ENCODE measurements at regions not wholly inside any gene's neighbourhood (a gene's known extent, or its start where the extent isn't known, plus 50 kb on each side); places are given as distances from the start of the nearest gene placed in this dataset.
"Not testable (repeated sequence)": the region's sequence is repeated elsewhere in the genome, so short reads cannot be mapped to it uniquely, and the experiment has no call there.

DNA sequence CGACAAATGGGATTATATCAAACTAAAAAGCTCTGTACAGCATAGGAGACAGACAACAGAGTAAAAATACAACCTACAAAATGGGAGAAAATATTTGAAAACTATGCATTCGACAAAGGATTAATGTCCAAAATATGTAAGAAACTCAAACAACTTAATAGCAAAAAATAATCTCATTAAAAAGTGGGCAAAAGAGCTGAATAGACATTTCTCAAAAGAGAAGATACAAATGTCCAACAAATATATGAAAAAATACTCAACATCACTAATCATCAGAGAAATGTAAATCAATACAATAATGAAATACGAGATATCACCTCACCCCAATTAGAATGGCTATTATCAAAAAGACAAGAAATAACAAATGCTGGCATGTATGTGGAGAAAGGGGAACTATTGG, 272.9 kb downstream of the KLHL13 start:
- no peak for DNase-seq (ENCODE audit: low spot score)

DNA sequence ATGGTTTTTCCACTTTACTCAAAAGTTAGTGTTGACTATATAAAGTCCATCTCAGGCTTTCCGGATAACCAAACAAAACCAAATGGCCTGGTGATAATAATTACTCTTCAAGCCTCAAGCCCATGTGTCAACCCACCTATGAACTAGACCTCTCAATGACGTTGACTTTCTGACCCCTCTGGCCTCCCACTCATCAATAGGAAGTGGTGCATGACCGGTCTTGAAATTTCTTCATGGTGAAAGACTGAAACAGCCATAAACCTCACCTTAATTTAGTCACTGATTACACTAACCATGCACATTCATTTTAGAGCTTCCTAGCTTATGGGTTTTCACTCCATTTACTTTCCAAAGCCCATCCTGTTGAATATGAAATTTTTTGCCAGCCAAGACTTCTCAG, 276.0 kb downstream of the KLHL13 start:
- DNase-seq (ENCODE audit: low spot score) = no peak

DNA sequence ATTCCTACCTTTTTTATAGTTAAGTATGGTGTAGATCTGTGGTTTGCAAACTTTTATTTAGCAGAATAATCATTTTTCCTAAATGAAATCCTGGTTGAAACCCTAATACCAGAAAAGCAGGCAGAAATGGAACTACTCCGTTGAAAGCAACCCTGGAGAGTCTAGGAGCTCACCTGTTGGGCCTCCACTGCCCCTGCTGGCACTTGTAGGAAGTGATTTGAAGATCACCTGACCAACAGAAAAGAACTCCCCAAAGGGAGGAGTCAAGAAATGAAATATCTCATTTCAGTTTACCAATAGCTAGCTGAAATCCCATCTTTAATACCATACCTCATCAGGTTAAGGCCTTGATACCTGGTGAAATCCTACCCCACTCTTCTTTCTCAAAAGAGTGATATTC, 277.1 kb downstream of the KLHL13 start:
- no peak for DNase-seq (ENCODE audit: low spot score)

GRCh38 chrX:117838581-117839331, 277.9 kb downstream of the KLHL13 start:
- no peak for DNase-seq (ENCODE audit: low spot score)

DNA sequence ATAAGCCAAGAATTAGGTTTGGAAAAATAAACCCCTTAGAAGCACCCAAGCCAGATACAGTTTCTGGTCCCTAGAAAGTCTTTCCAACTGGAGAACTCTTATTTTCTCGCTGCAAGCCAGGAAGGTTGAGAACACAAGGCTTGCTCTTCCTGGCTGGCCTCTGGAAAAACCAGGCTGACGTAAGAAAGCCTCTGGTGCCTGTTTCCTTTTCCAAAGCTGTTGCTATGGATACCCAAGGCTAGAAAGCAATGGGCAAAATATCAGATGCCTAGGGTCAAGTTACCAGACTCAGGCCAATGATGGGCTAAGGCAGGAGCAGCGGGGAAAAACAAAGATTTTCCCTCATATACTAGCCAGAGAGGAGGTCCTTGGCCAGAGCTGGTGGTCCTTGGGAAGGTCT, 281.6 kb downstream of the KLHL13 start:
- DNase-seq (ENCODE audit: low spot score) = no peak

- DNase-seq (ENCODE audit: low spot score) = no peak
Measured at GRCh38 chrX:117834076-117834475, 282.5 kb downstream of the KLHL13 start.

DNA sequence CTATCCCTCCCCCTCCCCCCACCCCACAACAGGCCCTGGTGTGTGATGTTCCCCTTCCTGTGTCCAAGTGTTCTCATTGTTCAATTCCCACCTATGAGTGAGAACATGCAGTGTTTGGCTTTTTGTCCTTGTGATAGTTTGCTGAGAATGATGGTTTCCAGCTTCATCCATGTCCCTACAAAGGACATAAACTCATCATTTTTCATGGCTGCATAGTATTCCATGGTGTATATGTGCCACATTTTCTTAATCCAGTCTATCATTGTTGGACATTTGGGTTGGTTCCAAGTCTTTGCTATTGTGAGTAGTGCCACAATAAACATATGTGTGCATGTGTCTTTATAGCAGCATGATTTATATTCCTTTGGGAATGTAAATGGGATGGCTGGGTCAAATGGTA, 295.1 kb downstream of the KLHL13 start:
- not testable (repeated sequence) for DNase-seq (ENCODE audit: low spot score)

- no peak for DNase-seq (ENCODE audit: low spot score)
Measured at GRCh38 chrX:117808426-117808825, 308.2 kb downstream of the KLHL13 start.

DNA sequence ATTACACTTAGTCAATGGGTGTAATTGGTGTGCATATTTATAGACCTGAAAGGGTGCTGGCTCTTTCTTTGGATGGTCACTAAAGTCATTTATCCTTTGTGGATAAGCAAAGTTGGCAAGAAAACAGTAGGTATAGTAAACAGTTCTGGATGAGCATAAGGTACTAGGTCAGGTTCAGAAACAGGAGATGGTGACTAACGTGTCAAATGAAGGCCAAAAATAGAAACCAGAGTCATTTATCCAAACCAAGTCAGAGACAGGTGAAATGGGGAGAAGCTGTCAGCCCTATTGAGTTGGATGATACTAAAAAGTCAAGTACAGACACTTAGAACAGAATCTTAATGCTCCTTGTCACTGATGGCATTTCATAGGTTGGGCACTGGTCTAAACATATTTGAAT, 313.1 kb downstream of the KLHL13 start:
- DNase-seq (ENCODE audit: low spot score) = no peak

DNA sequence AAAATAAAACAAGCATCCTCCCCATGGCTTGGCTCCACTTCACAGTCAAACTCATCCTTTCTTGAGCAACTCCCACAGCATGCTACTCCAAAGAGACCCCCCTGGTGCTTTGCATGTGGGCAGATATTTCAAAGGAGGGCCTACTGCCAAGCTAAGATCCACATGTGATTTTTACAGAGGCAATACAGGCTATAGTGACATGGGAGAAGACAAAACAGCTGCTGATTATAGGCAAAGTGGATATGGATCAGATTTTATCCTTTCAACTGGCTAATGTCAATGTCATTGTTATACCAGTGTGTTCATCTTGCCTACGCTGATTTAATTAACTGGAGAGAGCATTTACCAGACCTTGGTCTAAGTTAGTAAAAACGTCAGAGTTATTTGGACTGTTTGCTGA, 328.3 kb downstream of the KLHL13 start:
- DNase-seq (ENCODE audit: low spot score) = no peak

DNA sequence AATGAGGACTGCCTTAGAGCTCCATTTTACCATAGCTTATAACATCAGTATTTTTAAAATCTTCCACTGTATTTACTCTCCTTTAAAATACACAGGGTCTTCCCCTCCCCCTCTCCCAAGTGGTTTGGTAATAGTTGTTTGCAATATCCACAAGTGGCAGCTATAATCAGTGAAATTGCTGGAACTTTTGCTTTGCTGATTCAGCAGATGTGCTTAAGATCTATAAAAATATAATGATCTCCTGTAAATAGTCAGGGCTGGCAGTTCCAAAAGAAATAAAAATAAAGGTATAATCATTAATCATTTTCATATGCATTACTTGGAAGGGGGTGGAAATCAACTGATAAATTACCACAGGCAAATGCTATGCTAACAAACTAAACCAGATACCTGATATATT, 345.2 kb downstream of the KLHL13 start:
- DNase-seq (ENCODE audit: low spot score) = no peak

DNA sequence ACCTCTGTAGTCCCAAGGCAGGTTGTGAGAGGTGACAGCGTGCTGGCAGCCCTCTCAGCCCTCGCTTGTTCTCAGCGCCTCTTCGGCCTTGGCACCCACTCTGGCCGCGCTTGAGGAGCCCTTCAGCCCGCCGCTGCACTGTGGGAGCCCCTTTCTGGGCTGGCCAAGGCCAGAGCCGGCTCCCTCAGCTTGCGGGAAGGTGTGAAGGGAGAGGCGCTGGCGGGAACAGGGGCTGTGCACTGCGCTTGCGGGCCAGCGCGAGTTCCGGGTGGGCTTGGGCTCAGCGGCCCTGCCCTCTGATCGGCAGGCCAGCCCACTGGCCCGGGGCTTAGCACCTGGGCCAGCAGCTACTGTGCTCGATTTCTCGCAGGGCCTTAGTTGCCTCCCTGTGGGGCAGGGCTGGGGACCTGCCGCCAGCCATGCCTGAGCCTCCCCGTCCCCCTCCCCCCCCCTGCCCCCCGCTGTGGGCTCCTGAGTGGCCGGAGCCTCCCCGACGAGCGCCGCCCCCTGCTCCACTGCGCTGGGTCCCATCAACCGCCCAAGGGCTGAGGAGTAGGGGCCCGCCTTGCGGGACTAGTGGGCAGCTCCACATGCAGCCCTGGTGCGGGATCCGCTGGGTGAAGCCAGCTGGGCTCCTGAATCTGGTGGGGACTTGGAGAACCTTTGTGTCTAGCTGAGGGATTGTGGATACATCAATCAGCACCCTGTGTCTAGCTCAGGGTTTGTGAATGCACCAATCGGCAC, 347.6 kb downstream of the KLHL13 start:
- no peak for DNase-seq (ENCODE audit: low spot score)

DNA sequence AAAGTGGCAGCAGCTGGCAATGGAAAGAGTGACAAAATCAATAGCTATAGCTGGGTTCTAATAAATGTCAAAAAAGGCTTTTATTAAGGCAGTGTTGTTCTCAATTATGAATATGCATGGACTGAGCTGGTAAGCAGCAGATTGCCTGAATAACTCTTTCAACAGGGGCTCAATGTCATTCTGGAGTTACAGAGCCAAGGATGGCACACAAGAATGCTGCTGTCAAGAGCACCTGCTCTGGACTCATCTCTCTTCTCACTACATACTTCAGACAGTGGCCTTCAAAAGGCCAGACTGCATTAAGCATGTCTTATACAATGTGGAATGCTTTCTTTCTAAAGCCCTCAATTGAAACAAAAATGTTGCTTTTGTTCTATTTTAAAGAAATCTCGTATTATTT, 351.4 kb downstream of the KLHL13 start:
- DNase-seq (ENCODE audit: low spot score) = no peak

- DNase-seq (ENCODE audit: low spot score) = no peak
Measured at GRCh38 chrX:117752745-117753144, 363.9 kb downstream of the KLHL13 start.

- DNase-seq (ENCODE audit: low spot score) = no peak
Measured at GRCh38 chrX:117751155-117751554, 365.5 kb downstream of the KLHL13 start.

GRCh38 chrX:117744958-117745357, 371.7 kb downstream of the KLHL13 start:
- DNase-seq (ENCODE audit: low spot score) = no peak

- no peak for DNase-seq (ENCODE audit: low spot score)
Measured at GRCh38 chrX:117743469-117744251, 372.9 kb downstream of the KLHL13 start.

DNA sequence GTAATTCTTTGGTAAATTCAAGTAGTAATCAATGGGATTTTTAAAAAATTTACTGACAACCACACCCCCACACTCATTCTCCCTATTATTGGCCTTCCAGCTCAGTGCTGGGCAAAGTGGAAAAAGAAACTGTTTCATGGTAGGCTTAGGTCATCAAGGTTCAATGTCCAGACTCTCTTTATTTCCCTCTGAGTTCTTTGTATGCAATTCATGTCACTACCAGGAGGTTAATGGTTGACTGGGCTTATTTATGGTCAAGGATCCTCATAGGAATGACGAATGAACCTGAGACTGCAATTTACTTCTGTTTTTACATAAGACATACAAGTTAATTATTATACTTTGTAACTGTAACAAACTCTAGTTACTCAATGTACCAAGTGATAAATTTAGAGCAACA, 403.2 kb downstream of the KLHL13 start:
- DNase-seq (ENCODE audit: low spot score) = no peak

DNA sequence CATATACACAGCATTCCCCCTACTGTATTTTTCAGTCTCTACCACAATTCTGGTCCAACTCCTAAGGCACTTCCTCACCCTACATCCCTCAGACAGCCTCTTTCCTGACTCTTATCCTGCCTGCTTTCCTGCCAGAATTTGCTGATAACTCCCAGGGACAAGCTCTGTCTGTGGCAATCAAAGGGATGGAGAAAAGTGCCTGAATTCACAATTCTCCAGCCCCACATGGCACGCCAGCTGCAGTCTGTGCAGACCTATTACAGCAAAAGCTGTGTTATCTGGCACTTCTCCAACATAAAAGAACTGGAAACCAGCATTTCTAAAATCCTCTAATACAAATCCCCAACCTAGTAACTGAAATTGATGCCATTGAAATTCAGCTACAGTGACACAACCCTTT, 404.8 kb downstream of the KLHL13 start:
- DNase-seq (ENCODE audit: low spot score) = no peak

GRCh38 chrX:117707948-117708743, 408.5 kb downstream of the KLHL13 start:
- DNase-seq (ENCODE audit: low spot score) = no peak

DNA sequence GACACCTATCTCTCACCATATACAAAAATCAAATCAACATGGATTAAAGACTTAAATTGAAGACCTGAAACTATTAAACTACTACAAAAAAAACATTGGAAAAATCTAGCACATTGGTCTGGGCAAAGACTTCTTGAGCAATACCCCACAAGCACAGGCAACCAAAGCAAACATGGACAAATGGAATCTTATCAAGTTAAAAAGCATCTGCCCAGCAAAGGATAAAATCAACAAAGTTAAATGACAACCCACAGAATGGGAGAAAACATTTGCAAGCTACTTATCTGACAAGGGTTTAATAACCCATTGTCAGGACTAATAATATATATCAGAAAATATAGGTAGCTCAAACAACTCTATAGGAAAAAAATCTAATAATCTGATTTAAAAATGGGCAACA, 415.6 kb downstream of the KLHL13 start:
- DNase-seq (ENCODE audit: low spot score) = no peak

DNA sequence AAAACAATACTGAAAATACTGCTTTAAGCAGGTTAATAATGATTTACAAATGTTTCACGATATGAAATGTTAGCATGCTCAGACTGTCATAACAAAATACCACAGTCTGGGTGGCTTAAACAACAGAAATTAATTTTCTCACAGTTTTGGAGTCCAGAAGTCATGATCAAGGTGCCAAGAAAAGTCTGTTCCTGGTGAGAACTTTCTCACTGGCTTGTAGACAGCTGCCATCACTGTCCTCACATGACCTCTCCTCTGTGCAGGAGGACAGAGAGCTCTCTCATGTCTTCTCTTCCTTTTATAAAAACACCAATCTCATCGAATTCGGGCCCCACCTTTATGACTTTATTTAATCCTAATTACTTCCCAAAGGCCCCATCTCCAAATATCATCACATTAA, 426.7 kb downstream of the KLHL13 start:
- DNase-seq (ENCODE audit: low spot score) = no peak
